ENCODE measurements at regions not wholly inside any gene's neighbourhood (a gene's known extent, or its start where the extent isn't known, plus 50 kb on each side); places are given as distances from the start of the nearest gene placed in this dataset.
"Not testable (repeated sequence)": the region's sequence is repeated elsewhere in the genome, so short reads cannot be mapped to it uniquely, and the experiment has no call there.

DNA sequence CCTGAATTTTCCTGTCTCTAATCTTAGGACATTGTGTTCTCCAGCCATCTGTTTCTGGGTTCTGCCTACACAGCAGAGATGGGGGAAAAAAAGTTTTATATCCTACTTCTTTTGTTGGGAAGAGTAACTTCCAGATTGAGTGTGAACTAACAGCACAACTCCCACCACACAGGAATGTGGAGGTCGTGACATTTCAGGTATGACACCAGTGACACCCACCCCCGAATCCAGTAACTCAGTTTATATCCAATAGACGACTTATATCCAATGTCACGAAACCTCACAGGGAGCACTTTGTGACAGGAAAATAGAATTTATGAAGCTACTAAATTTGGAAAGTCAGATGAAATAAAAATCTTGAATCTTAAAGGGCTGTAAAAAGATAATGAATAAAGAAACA, 211.9 kb upstream of the GRM3 start:
- peaks cover 0 to 2% (median 0%) of the 10 kb centered on the region in 4 donors for H3K9me3 ChIP-seq (ENCODE audit: control insufficient read depth in 4 of 4, insufficient read depth in 3 of 4, low read length in 3 of 4)
- WGBS, 2 donors = 81 to 85% methylated on average over 4 of the region's 4 CpGs
- H3K4me3 ChIP-seq = no peak overlapping the region
- TF ChIP-seq, protein P1, sequence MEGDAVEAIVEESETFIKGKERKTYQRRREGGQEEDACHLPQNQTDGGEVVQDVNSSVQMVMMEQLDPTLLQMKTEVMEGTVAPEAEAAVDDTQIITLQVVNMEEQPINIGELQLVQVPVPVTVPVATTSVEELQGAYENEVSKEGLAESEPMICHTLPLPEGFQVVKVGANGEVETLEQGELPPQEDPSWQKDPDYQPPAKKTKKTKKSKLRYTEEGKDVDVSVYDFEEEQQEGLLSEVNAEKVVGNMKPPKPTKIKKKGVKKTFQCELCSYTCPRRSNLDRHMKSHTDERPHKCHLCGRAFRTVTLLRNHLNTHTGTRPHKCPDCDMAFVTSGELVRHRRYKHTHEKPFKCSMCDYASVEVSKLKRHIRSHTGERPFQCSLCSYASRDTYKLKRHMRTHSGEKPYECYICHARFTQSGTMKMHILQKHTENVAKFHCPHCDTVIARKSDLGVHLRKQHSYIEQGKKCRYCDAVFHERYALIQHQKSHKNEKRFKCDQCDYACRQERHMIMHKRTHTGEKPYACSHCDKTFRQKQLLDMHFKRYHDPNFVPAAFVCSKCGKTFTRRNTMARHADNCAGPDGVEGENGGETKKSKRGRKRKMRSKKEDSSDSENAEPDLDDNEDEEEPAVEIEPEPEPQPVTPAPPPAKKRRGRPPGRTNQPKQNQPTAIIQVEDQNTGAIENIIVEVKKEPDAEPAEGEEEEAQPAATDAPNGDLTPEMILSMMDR (IDR thresholded peaks at IDR 0.05; ENCODE audit: control extremely low read depth, extremely low read depth) = no peak
- H3K27me3 ChIP-seq (ENCODE audit: control insufficient read depth in 3 of 3, insufficient read depth in 3 of 3, low read length in 2 of 3) = no peaks in the 10 kb centered on the region
- DNase-seq (no peak), ATAC-seq (ENCODE audit: insufficient read depth, low FRiP score) (no peak)
- no peak overlapping the region for H3K9ac ChIP-seq (ENCODE audit: insufficient read depth in 1 of 2, low read length in 2 of 2)
- H3K4me1 ChIP-seq (ENCODE audit: control insufficient read depth in 5 of 5, insufficient read depth in 5 of 5, low read length in 5 of 5) = no peaks in the 10 kb centered on the region
- no peak overlapping the region for H3K27ac ChIP-seq (ENCODE audit: low read depth in 1 of 2, low read length in 1 of 2)
- H3K36me3 ChIP-seq (ENCODE audit: control insufficient read depth in 4 of 4, insufficient read depth in 4 of 4, low read length in 4 of 4) = no peaks in the 10 kb centered on the region

DNA sequence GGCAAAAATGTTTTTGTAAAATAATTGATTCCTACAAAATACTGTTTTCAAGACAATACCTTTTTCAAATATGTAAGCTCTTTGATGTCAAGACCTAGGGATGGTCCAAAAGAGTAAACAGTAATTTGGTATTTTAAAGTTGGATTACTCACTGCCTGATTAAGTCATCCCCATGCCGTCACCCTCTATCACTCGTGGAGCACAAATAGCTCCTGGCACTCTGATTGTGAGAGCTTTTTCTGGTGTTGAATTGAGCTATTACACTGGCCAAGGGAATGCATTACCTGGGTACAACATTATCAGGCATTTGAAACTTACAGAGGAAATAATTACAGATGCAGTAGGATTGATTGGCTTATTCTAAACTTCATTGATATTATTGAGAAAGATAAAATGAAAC, 231.9 kb upstream of the GRM3 start:
- Histone ChIP-seq H3K27me3 (ENCODE audit: control insufficient read depth in 3 of 3, insufficient read depth in 3 of 3, low read length in 2 of 3) (no peaks in the 10 kb centered on the region), H3K36me3 (ENCODE audit: control insufficient read depth in 4 of 4, insufficient read depth in 4 of 4, low read length in 4 of 4) (no peaks in the 10 kb centered on the region), H3K27ac (ENCODE audit: low read depth in 1 of 2, low read length in 1 of 2) (no peak overlapping the region), H3K9ac (ENCODE audit: insufficient read depth in 1 of 2, low read length in 2 of 2) (no peak overlapping the region), H3K4me1 (ENCODE audit: control insufficient read depth in 5 of 5, insufficient read depth in 5 of 5, low read length in 5 of 5) (no peaks in the 10 kb centered on the region), H3K4me3 (no peak overlapping the region), H3K9me3 (ENCODE audit: control insufficient read depth in 4 of 4, insufficient read depth in 3 of 4, low read length in 3 of 4) (no peaks in the 10 kb centered on the region)
- TF ChIP-seq, protein P1 (IDR thresholded peaks at IDR 0.05; ENCODE audit: control extremely low read depth, extremely low read depth) = no peak
- ATAC-seq (ENCODE audit: insufficient read depth, low FRiP score) (no peak), DNase-seq (no peak)
- 57 to 70% methylated on average over 2 of the region's 2 CpGs for WGBS, 2 donors

DNA sequence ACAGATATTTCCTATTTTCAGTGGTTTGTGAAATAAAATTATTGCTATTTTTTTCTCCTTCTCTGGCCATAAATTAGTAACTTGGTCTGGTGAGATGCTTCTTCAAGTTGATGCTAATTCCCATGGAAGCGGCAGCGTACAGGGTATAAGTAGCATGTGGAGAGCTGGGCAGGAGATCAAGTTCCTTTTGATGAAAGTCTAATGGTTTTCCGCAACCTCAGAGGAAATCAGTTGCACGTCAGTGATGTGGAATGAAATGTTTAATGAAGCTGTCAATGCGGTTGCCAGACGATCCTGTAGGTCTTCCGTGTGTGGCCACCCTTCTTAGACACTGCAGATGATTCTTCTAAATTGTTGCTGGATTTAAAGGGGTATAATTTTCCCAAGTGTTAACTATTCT, 236.4 kb upstream of the GRM3 start:
- Histone ChIP-seq H3K9me3 (ENCODE audit: control insufficient read depth in 4 of 4, insufficient read depth in 3 of 4, low read length in 3 of 4) (no peaks in the 10 kb centered on the region), H3K36me3 (ENCODE audit: control insufficient read depth in 4 of 4, insufficient read depth in 4 of 4, low read length in 4 of 4) (no peaks in the 10 kb centered on the region), H3K4me1 (ENCODE audit: control insufficient read depth in 5 of 5, insufficient read depth in 5 of 5, low read length in 5 of 5) (no peaks in the 10 kb centered on the region), H3K4me3 (no peak overlapping the region), H3K9ac (ENCODE audit: insufficient read depth in 1 of 2, low read length in 2 of 2) (no peak overlapping the region), H3K27ac (ENCODE audit: low read depth in 1 of 2, low read length in 1 of 2) (no peak overlapping the region), H3K27me3 (ENCODE audit: control insufficient read depth in 3 of 3, insufficient read depth in 3 of 3, low read length in 2 of 3) (no peaks in the 10 kb centered on the region)
- ATAC-seq (ENCODE audit: insufficient read depth, low FRiP score) (no peak), DNase-seq (peak in 1 of 3 donors; percentile 37)
- TF ChIP-seq, protein P1 (IDR thresholded peaks at IDR 0.05; ENCODE audit: control extremely low read depth, extremely low read depth) = no peak
- WGBS, 2 donors = 59 to 81% methylated on average over 7 of the region's 7 CpGs

DNA sequence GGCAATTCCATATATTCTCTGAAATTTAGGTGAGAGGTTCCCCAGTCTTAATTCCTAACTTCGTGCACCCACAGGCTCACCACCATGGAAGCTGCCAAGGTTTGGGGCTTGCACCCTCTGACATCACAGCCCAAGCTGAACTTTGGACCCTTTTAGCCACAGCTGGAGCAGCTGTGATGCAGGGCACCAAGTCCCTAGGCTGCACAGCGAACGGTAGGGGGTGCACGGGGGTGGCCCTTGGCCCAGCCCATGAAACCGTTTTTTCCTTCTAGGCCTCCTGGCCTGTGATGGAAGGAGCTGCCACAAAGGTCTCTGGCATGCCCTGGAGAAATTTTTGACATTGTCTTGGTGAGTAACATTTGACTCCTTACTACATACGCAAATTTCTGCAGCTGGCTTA, 251.9 kb upstream of the GRM3 start:
- Histone ChIP-seq H3K9ac (ENCODE audit: insufficient read depth in 1 of 2, low read length in 2 of 2) (no peak overlapping the region), H3K27me3 (ENCODE audit: control insufficient read depth in 3 of 3, insufficient read depth in 3 of 3, low read length in 2 of 3) (no peaks in the 10 kb centered on the region), H3K27ac (ENCODE audit: low read depth in 1 of 2, low read length in 1 of 2) (no peak overlapping the region), H3K9me3 (ENCODE audit: control insufficient read depth in 4 of 4, insufficient read depth in 3 of 4, low read length in 3 of 4) (peaks cover 0 to 4% (median 0%) of the 10 kb centered on the region in 4 donors), H3K4me3 (no peak overlapping the region), H3K4me1 (ENCODE audit: control insufficient read depth in 5 of 5, insufficient read depth in 5 of 5, low read length in 5 of 5) (no peaks in the 10 kb centered on the region), H3K36me3 (ENCODE audit: control insufficient read depth in 4 of 4, insufficient read depth in 4 of 4, low read length in 4 of 4) (no peaks in the 10 kb centered on the region)
- 72 to 75% methylated on average over 6 of the region's 6 CpGs for whole genome bisulfite sequencing, 2 donors
- TF ChIP-seq, protein P1 (IDR thresholded peaks at IDR 0.05; ENCODE audit: control extremely low read depth, extremely low read depth) = no peak
- no peak for ATAC-seq (ENCODE audit: insufficient read depth, low FRiP score)
- DNase-seq = no peak

DNA sequence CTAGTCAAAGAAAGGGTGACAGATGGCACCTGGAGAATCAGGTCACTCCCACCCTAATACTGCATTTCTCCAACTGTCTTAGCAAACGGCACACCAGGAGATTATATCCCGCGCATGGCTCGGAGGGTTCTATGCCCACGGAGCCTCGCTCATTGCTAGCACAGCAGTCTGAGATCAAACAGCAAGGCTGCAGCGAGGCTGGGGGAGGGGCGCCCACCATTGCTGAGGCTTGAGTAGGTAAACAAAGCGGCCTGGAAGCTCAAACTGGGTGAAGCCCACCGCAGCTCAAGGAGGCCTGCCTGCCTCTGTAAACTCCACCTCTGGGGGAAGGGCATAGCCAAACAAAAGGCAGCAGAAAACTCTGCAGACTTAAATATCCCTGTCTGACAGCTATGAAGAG, 268.1 kb upstream of the GRM3 start:
- 89 to 91% methylated on average over 10 of the region's 10 CpGs for WGBS, 2 donors

More for the DNA sequence above, 268.1 kb upstream of the GRM3 start:
- not testable (repeated sequence) for H3K27ac ChIP-seq (ENCODE audit: low read depth in 1 of 2, low read length in 1 of 2); ATAC-seq (ENCODE audit: insufficient read depth, low FRiP score); H3K4me3 ChIP-seq; H3K4me1 ChIP-seq (ENCODE audit: control insufficient read depth in 5 of 5, insufficient read depth in 5 of 5, low read length in 5 of 5); H3K27me3 ChIP-seq (ENCODE audit: control insufficient read depth in 3 of 3, insufficient read depth in 3 of 3, low read length in 2 of 3); DNase-seq; H3K36me3 ChIP-seq (ENCODE audit: control insufficient read depth in 4 of 4, insufficient read depth in 4 of 4, low read length in 4 of 4); H3K9me3 ChIP-seq (ENCODE audit: control insufficient read depth in 4 of 4, insufficient read depth in 3 of 4, low read length in 3 of 4); H3K9ac ChIP-seq (ENCODE audit: insufficient read depth in 1 of 2, low read length in 2 of 2)
